ENCODE measurements at regions not wholly inside any gene's neighbourhood (a gene's known extent, or its start where the extent isn't known, plus 50 kb on each side); places are given as distances from the start of the nearest gene placed in this dataset.

- Mint-ChIP-seq H3K27me3 (no peaks in the 10 kb centered on the region), H3K36me3 (ENCODE audit: insufficient read depth) (no peaks in the 10 kb centered on the region), H3K27ac (no peak overlapping the region), H3K9me3 (ENCODE audit: low read depth) (no peaks in the 10 kb centered on the region), H3K4me3 (ENCODE audit: low read depth) (no peak overlapping the region), H3K4me1 (ENCODE audit: low read depth) (peaks cover 2% of the 10 kb centered on the region)
- TF ChIP-seq, protein P1, sequence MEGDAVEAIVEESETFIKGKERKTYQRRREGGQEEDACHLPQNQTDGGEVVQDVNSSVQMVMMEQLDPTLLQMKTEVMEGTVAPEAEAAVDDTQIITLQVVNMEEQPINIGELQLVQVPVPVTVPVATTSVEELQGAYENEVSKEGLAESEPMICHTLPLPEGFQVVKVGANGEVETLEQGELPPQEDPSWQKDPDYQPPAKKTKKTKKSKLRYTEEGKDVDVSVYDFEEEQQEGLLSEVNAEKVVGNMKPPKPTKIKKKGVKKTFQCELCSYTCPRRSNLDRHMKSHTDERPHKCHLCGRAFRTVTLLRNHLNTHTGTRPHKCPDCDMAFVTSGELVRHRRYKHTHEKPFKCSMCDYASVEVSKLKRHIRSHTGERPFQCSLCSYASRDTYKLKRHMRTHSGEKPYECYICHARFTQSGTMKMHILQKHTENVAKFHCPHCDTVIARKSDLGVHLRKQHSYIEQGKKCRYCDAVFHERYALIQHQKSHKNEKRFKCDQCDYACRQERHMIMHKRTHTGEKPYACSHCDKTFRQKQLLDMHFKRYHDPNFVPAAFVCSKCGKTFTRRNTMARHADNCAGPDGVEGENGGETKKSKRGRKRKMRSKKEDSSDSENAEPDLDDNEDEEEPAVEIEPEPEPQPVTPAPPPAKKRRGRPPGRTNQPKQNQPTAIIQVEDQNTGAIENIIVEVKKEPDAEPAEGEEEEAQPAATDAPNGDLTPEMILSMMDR (IDR thresholded peaks at IDR 0.05; ENCODE audit: unreplicated experiment), result no peak
- DNase-seq (ENCODE audit: low spot score, unreplicated experiment), result no peak
Measured at GRCh38 chr1:238674316-238674715, 712.1 kb upstream of the CHRM3 start.

DNA sequence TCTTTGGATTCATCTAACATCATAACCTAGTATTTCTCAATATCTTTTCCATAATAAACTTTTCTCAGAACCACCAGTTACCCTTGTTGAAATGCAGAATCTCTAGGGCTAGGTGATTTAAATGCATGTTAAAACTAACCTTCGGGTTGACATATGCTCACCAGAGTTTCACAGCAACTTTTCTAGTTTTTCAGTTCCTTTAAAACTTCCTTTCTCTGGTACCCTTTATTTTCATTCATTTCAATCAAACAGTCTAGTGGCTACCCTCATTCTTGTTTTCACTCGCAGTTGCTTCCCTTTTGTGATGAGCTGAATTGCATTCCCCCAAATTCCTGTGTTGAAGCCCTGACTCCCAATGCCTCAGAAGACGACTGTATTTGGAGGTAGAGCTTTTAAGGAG lies 712.8 kb upstream of the CHRM3 start:
- Mint-ChIP-seq H3K27me3 (no peaks in the 10 kb centered on the region), H3K9me3 (ENCODE audit: low read depth) (no peaks in the 10 kb centered on the region), H3K36me3 (ENCODE audit: insufficient read depth) (no peaks in the 10 kb centered on the region), H3K4me1 (ENCODE audit: low read depth) (peaks cover 2% of the 10 kb centered on the region), H3K4me3 (ENCODE audit: low read depth) (no peak overlapping the region), H3K27ac (no peak overlapping the region)
- no peak for DNase-seq (ENCODE audit: low spot score, unreplicated experiment)
- TF ChIP-seq, protein P1 (IDR thresholded peaks at IDR 0.05; ENCODE audit: unreplicated experiment), result no peak

DNA sequence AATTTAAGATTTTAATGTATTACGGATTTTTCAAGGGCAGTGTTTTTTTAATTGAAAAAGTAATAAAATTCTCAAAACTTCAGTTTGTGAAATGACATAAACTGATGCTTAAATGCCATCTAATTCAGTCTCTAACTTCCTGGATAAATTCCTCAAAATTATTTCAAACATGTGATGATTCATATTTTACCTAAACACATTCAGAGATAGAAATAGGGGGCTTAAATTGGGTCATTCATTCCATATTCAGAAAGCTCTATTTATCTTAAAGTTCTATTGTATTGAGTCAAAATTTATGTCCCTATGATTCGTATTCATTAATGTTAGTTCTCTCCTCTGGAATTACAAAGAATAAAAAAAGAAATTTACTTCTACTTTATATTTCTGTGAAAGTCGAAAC lies 713.6 kb upstream of the CHRM3 start:
- TF ChIP-seq, protein P1 (IDR thresholded peaks at IDR 0.05; ENCODE audit: unreplicated experiment), result no peak
- no peaks in the 10 kb centered on the region for H3K27me3 Mint-ChIP-seq
- no peak overlapping the region for H3K27ac Mint-ChIP-seq
- no peak for DNase-seq (ENCODE audit: low spot score, unreplicated experiment)
- no peaks in the 10 kb centered on the region for H3K36me3 Mint-ChIP-seq (ENCODE audit: insufficient read depth)
- no peaks in the 10 kb centered on the region for H3K9me3 Mint-ChIP-seq (ENCODE audit: low read depth)
- peaks cover 2% of the 10 kb centered on the region for H3K4me1 Mint-ChIP-seq (ENCODE audit: low read depth)
- H3K4me3 Mint-ChIP-seq (ENCODE audit: low read depth), result no peak overlapping the region

GRCh38 chr1:238672262-238672661 lies 714.1 kb upstream of the CHRM3 start:
- no peak for DNase-seq (ENCODE audit: low spot score, unreplicated experiment)
- H3K27ac Mint-ChIP-seq, result no peak overlapping the region
- TF ChIP-seq, protein P1 (IDR thresholded peaks at IDR 0.05; ENCODE audit: unreplicated experiment), result no peak
- no peak overlapping the region for H3K4me3 Mint-ChIP-seq (ENCODE audit: low read depth)
- no peaks in the 10 kb centered on the region for H3K9me3 Mint-ChIP-seq (ENCODE audit: low read depth)
- no peaks in the 10 kb centered on the region for H3K27me3 Mint-ChIP-seq
- no peaks in the 10 kb centered on the region for H3K36me3 Mint-ChIP-seq (ENCODE audit: insufficient read depth)
- H3K4me1 Mint-ChIP-seq (ENCODE audit: low read depth), result peaks cover 3% of the 10 kb centered on the region

GRCh38 chr1:238664139-238664538 lies 722.2 kb upstream of the CHRM3 start:
- peaks cover 4% of the 10 kb centered on the region for H3K9me3 Mint-ChIP-seq (ENCODE audit: low read depth)
- no peak overlapping the region for H3K4me3 Mint-ChIP-seq (ENCODE audit: low read depth)
- H3K27me3 Mint-ChIP-seq, result no peaks in the 10 kb centered on the region
- peaks cover 6% of the 10 kb centered on the region for H3K4me1 Mint-ChIP-seq (ENCODE audit: low read depth)
- no peaks in the 10 kb centered on the region for H3K36me3 Mint-ChIP-seq (ENCODE audit: insufficient read depth)
- no peak overlapping the region for H3K27ac Mint-ChIP-seq
- TF ChIP-seq, protein P1 (IDR thresholded peaks at IDR 0.05; ENCODE audit: unreplicated experiment), result no peak
- DNase-seq (ENCODE audit: low spot score, unreplicated experiment), result no peak

Data from progenitor cell of endocrine pancreas (in vitro differentiated cells).